ENCODE measurements at regions not wholly inside any gene's neighbourhood (a gene's known extent, or its start where the extent isn't known, plus 50 kb on each side); places are given as distances from the start of the nearest gene placed in this dataset.

GRCh38 chr11:130786586-130786985 lies 129.7 kb downstream of the SNX19 start:
- no peaks in the 10 kb centered on the region for H3K27me3 ChIP-seq
- intact Hi-C loops (cut with DNase I; ENCODE audit: low total_unique reads): no loop called here
- no peak overlapping the region for H3K27ac ChIP-seq
- H3K36me3 ChIP-seq: no peaks in the 10 kb centered on the region
- no peaks in the 10 kb centered on the region for H3K9me3 ChIP-seq
- DNase-seq (no peak), ATAC-seq (no peak)
- no peak for TF ChIP-seq CTCF (IDR thresholded peaks at IDR 0.05 in 4 of 5, conservative IDR thresholded peaks at IDR 0.05 in 1 of 5)
- no peak for TF ChIP-seq POLR2A (IDR thresholded peaks at IDR 0.05)
- H3K4me1 ChIP-seq: peaks cover 9% of the 10 kb centered on the region in 2 donors
- in situ Hi-C loops (cut with MboI; ENCODE audit: low sequenced_read_pairs in 4 of 4): no loop called here
- H3K4me3 ChIP-seq: no peak overlapping the region

GRCh38 chr11:130787092-130787616 lies 129.1 kb downstream of the SNX19 start:
- H3K36me3 ChIP-seq: no peaks in the 10 kb centered on the region
- no peaks in the 10 kb centered on the region for H3K27me3 ChIP-seq
- no peaks in the 10 kb centered on the region for H3K9me3 ChIP-seq
- H3K4me3 ChIP-seq: no peak overlapping the region
- DNase-seq (no peak), ATAC-seq (no peak)
- TF ChIP-seq CTCF (IDR thresholded peaks at IDR 0.05 in 4 of 5, conservative IDR thresholded peaks at IDR 0.05 in 1 of 5): no peak
- TF ChIP-seq POLR2A (IDR thresholded peaks at IDR 0.05): no peak
- in situ Hi-C loops (cut with MboI; ENCODE audit: low sequenced_read_pairs in 4 of 4): no loop called here
- no peak overlapping the region for H3K27ac ChIP-seq
- H3K4me1 ChIP-seq: peaks cover 9% of the 10 kb centered on the region in 2 donors
- intact Hi-C loops (cut with DNase I; ENCODE audit: low total_unique reads): no loop called here

GRCh38 chr11:130787973-130788570 lies 128.2 kb downstream of the SNX19 start:
- Histone ChIP-seq H3K4me3 (no peak overlapping the region), H3K36me3 (no peaks in the 10 kb centered on the region), H3K9me3 (no peaks in the 10 kb centered on the region), H3K27ac (no peak overlapping the region), H3K4me1 (peaks cover 9% of the 10 kb centered on the region in 2 donors), H3K27me3 (no peaks in the 10 kb centered on the region)
- DNase-seq (no peak), ATAC-seq (no peak)
- in situ Hi-C loops (cut with MboI; ENCODE audit: low sequenced_read_pairs in 4 of 4) (no loop called here), intact Hi-C loops (cut with DNase I; ENCODE audit: low total_unique reads) (no loop called here)
- TF ChIP-seq CTCF (IDR thresholded peaks at IDR 0.05 in 4 of 5, conservative IDR thresholded peaks at IDR 0.05 in 1 of 5): no peak
- no peak for TF ChIP-seq POLR2A (IDR thresholded peaks at IDR 0.05)

GRCh38 chr11:130789056-130789640 lies 127.1 kb downstream of the SNX19 start:
- Histone ChIP-seq H3K9me3 (no peaks in the 10 kb centered on the region), H3K4me3 (no peak overlapping the region), H3K27ac (no peak overlapping the region), H3K4me1 (peaks cover 9% of the 10 kb centered on the region in 2 donors), H3K27me3 (no peaks in the 10 kb centered on the region), H3K36me3 (no peaks in the 10 kb centered on the region)
- DNase-seq: no peak
- intact Hi-C loops (cut with DNase I; ENCODE audit: low total_unique reads): no loop called here
- TF ChIP-seq POLR2A (IDR thresholded peaks at IDR 0.05) (no peak), CTCF (IDR thresholded peaks at IDR 0.05 in 4 of 5, conservative IDR thresholded peaks at IDR 0.05 in 1 of 5) (no peak)
- in situ Hi-C loops (cut with MboI; ENCODE audit: low sequenced_read_pairs in 4 of 4): no loop called here
- ATAC-seq: no peak

Measured in gastrocnemius medialis (tissue), 4 donors.